Endothelial cell (in vitro differentiated cells): ENCODE measurements at regions not wholly inside any gene's neighbourhood (a gene's known extent, or its start where the extent isn't known, plus 50 kb on each side); places are given as distances from the start of the nearest gene placed in this dataset.
A peak's percentile ranks its signal among the peaks of the same experiment; 100 is the strongest.

Source experiments
- DNase-seq: peaks from one replicate; pipeline ENCODE4 v3.0.0; 2021; ENCODE audit warnings: low spot score
- H3K27ac Mint-ChIP-seq: one replicate; pipeline ENCODE4 v1.8.0; 2021; ENCODE audit warnings: mixed read lengths, inconsistent platforms; ENCODE audit not compliant: unreplicated experiment
- H3K27me3 Mint-ChIP-seq: one replicate; pipeline ENCODE4 v1.8.0; 2021; ENCODE audit warnings: mild to moderate bottlenecking, moderate library complexity, mixed read lengths, inconsistent platforms; ENCODE audit not compliant: unreplicated experiment
- H3K36me3 Mint-ChIP-seq: one replicate; pipeline ENCODE4 v1.8.0; 2021; ENCODE audit warnings: mild to moderate bottlenecking, low read depth, mixed read lengths, inconsistent platforms; ENCODE audit not compliant: unreplicated experiment
- H3K4me1 Mint-ChIP-seq: one replicate; pipeline ENCODE4 v1.8.0; 2021; ENCODE audit warnings: mild to moderate bottlenecking, mixed read lengths, inconsistent platforms; ENCODE audit not compliant: unreplicated experiment
- H3K4me3 Mint-ChIP-seq: one replicate; pipeline ENCODE4 v1.8.0; 2021; ENCODE audit warnings: mild to moderate bottlenecking, mixed read lengths, inconsistent platforms; ENCODE audit not compliant: unreplicated experiment
- H3K9me3 Mint-ChIP-seq: one replicate; pipeline ENCODE4 v1.8.0; 2021; ENCODE audit warnings: mixed read lengths, inconsistent platforms; ENCODE audit not compliant: unreplicated experiment
- TF ChIP-seq, protein P1 (sequence below): fragments of 200-600 bp; sonication (generic); IDR thresholded peaks from one replicate; pipeline ENCODE4 v1.5.0; 2021; ENCODE audit warnings: antibody characterized with exemption; ENCODE audit not compliant: unreplicated experiment

DNA sequence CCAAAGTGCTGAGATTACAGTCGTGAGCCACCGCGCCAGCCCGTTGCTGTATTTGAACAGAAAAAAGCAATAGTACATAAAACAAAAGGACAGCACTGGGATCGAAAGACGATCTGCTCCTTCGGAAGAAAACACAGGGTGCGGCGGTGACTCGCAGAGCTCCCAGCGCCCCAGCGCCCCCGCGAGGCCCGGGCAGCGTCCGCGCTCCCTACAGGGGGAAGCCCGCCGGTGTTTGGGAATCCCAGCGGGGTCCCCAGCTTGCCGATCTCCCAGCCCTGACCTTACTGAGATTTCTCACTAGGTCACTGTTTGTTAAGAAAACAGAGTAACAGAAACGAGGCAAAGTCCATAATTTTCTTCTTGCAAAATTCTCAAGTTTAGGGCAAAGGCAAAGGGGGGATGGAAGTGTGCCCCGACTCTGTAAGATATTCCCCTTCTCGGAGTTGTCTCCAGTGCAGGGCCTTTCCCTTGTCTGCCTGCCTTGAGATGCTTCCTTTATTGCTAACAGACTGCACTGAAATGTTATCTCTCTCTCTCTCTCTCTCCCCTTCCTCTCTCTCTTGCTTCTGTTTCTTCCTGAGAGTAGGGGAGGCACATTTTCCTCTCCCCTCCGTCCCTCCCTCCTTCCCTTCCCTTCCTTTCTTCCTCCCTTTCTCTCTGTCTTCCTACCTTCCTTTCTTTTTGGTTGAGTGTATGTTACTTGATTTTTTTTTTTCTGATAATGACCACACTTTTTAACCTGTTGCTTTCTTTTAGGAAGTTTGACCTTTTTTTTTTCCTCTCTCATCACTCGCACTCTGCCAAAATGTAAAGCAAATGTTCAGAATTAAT is 91.9 kb downstream of the TMEM30B start:
- H3K27ac Mint-ChIP-seq, result no peak overlapping the region
- DNase-seq, result peak; percentile 63
- H3K36me3 Mint-ChIP-seq, result no peaks in the 10 kb centered on the region
- peaks cover 4% of the 10 kb centered on the region for H3K9me3 Mint-ChIP-seq
- H3K4me1 Mint-ChIP-seq, result peaks cover 8% of the 10 kb centered on the region
- H3K4me3 Mint-ChIP-seq, result no peak overlapping the region
- TF ChIP-seq, protein P1, sequence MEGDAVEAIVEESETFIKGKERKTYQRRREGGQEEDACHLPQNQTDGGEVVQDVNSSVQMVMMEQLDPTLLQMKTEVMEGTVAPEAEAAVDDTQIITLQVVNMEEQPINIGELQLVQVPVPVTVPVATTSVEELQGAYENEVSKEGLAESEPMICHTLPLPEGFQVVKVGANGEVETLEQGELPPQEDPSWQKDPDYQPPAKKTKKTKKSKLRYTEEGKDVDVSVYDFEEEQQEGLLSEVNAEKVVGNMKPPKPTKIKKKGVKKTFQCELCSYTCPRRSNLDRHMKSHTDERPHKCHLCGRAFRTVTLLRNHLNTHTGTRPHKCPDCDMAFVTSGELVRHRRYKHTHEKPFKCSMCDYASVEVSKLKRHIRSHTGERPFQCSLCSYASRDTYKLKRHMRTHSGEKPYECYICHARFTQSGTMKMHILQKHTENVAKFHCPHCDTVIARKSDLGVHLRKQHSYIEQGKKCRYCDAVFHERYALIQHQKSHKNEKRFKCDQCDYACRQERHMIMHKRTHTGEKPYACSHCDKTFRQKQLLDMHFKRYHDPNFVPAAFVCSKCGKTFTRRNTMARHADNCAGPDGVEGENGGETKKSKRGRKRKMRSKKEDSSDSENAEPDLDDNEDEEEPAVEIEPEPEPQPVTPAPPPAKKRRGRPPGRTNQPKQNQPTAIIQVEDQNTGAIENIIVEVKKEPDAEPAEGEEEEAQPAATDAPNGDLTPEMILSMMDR, result no peak
- no peaks in the 10 kb centered on the region for H3K27me3 Mint-ChIP-seq

DNA sequence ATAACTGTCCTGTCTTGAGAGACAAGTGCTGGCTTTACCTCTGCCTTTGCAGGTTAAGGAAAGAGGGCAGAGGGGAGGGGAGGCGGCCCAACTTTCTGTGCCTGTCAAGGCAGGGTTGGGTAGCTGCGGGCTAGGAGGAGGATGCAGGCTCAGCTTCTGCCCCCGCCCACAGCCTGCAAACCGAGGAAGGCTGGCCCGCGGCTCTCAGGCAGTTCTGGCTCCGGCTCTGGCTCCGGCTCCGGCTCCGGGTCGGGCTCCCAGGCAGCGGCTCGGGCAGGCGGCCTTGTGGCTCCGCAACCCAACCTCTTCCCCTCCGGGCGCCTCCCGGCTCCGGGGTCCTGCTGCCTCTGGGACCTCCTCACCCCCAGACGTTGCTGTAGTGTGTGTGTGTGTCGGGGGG is 92.9 kb downstream of the TMEM30B start:
- no peak for DNase-seq
- Mint-ChIP-seq H3K4me1 (peaks cover 5% of the 10 kb centered on the region), H3K36me3 (no peaks in the 10 kb centered on the region), H3K27ac (no peak overlapping the region), H3K27me3 (no peaks in the 10 kb centered on the region), H3K4me3 (no peak overlapping the region), H3K9me3 (peaks cover 4% of the 10 kb centered on the region)
- TF ChIP-seq, protein P1, result no peak

DNA sequence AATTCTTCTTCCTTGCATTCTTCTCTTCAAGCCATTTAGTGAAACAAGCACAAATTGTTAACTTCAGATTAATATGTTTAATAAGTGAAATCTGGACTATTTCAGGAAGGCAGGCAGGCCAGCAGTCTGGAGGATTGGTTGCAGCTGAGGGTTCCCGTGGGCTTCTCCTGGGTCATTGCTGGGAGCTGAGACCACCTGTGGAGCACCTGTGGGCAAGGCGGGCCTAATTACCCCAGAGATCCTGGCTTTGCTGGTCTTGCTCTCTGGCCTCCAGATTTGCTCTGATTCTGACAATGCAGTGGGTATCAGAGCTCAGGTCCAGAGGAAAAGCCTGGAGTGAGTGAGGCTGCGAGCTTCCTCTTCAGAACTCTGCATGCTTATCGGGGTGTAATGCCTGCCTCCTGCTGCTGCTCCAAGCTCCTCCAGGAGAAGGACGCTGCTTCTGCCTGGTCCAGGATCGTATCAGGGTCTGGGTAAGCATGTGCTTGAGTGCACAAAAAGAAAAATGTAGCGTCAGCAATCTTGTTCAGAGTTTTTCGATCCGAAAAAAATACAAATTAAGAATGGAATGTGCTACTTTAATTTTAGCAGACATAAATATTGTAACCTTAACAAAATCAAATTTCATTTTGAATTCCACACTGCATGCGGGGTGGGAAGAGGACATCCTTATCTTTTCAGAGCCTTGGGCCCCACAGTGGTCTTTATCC is 93.8 kb downstream of the TMEM30B start:
- Mint-ChIP-seq H3K36me3 (no peaks in the 10 kb centered on the region), H3K4me1 (peaks cover 8% of the 10 kb centered on the region), H3K27ac (no peak overlapping the region), H3K9me3 (peaks cover 4% of the 10 kb centered on the region), H3K27me3 (peaks cover 5% of the 10 kb centered on the region), H3K4me3 (no peak overlapping the region)
- peak; percentile 11 for DNase-seq
- TF ChIP-seq, protein P1, result no peak

DNA sequence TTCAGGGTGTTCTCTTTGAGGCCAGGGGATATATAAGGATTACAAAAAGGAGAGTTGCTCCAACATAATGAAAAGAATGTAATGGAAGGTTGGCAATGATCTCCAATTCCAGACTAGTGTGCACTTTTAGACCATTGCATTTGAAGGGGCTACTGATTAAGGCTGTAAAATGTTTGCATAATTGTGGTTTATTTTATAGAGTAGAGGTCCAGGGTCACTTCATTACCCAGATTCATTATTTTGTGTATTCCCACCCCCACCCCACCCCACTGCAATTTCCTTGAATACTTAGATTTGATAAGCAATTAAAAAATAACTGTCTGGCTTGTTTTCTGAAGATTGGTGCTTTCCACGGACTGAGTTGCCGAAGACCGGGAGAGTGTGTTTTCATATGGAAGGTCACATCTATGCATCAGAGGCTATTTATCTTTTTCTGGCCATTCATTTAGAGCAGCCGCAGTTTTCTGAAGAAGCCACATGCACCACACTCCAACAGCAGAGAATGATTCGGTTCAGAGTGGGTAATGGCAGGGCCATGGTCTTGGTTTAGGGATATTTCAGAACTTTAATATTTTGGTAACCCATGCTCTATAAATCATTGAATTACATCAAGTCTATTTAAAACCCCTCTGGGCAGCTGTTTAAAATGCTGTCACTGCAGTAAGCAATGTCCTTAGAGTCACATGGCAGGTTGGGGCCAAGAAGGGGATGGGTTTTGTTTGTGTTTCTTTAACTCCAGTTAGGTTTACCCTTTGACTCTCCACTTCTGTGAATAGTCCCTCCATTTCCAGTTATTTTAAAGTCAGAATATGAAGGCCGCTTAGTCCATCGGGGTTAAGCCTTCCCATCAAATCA is 94.6 kb downstream of the TMEM30B start:
- Mint-ChIP-seq H3K4me3 (no peak overlapping the region), H3K27me3 (peaks cover 5% of the 10 kb centered on the region), H3K27ac (no peak overlapping the region), H3K36me3 (no peaks in the 10 kb centered on the region), H3K4me1 (peaks cover 8% of the 10 kb centered on the region), H3K9me3 (peaks cover 4% of the 10 kb centered on the region)
- DNase-seq, result no peak
- TF ChIP-seq, protein P1, result no peak
